Thyroid gland (tissue), 4 donors: ENCODE measurements at regions not wholly inside any gene's neighbourhood (a gene's known extent, or its start where the extent isn't known, plus 50 kb on each side); places are given as distances from the start of the nearest gene placed in this dataset.
"Not testable (repeated sequence)": the region's sequence is repeated elsewhere in the genome, so short reads cannot be mapped to it uniquely, and the experiment has no call there.

Experiments used
- DNase-seq, 2 donors: peaks; one replicate each; pipeline ENCODE4 v3.0.0-alpha.2; 2019
- H3K27ac ChIP-seq, 3 donors: fragments of 200-600 bp; sonication (generic); 1 replicate in 2 of 3; 2 replicates in 1 of 3; pipeline ENCODE4 v1.5.1; 2016 to 2019; ENCODE audit warnings: mild to moderate bottlenecking in 1 of 3, moderate library complexity in 1 of 3
- H3K27me3 ChIP-seq: fragments of 200-600 bp; sonication (generic); one replicate; pipeline ENCODE4 v1.5.1; 2019
- H3K36me3 ChIP-seq, 2 donors: fragments of 200-600 bp; sonication (generic); one replicate each; pipeline ENCODE4 v1.5.1; 2016 to 2019
- H3K4me1 ChIP-seq, 2 donors: fragments of 200-600 bp; sonication (generic); one replicate each; pipeline ENCODE4 v1.5.1; 2017 to 2019
- H3K4me3 ChIP-seq, 3 donors: fragments of 200-600 bp; sonication (generic); replicated peaks in 1 of 3; 1 replicate in 2 of 3; 2 replicates in 1 of 3; pipeline ENCODE4 v1.5.1; 2016; ENCODE audit warnings: mild to moderate bottlenecking in 1 of 3
- H3K9me3 ChIP-seq: fragments of 200-600 bp; sonication (generic); one replicate; pipeline ENCODE4 v1.5.1; 2017
- POLR2A ChIP-seq, 2 donors: fragments of 450-650 bp; IDR thresholded peaks; one replicate each; pipeline ENCODE4 v1.6.1; 2017; ENCODE audit warnings: antibody characterized with exemption in 2 of 2, mild to moderate bottlenecking in 2 of 2, moderate library complexity in 1 of 2
- WGBS, 2 donors: methylation state at CpG; one replicate each; pipeline ENCODE4 v1.1.5; 2017; 5-methylcytosine and 5-hydroxymethylcytosine counted together
- intact Hi-C: fragments of 100-400 bp; cut with DNase I; formaldehyde crosslinking; loops from one replicate; pipeline ENCODE4 v1.15.1; 2023
- TF ChIP-seq, protein P1 (sequence below), 6 experiments: fragments of 200-600 bp in 3 of 6; fragments of 450-650 bp in 3 of 6; sonication (generic) in 3 of 6; IDR thresholded peaks; one replicate each; pipeline ENCODE4 v1.5.1; 2016 to 2019; ENCODE audit warnings: antibody characterized with exemption in 6 of 6, mild to moderate bottlenecking in 2 of 6, inconsistent platforms in 1 of 6, moderate library complexity in 1 of 6

DNA sequence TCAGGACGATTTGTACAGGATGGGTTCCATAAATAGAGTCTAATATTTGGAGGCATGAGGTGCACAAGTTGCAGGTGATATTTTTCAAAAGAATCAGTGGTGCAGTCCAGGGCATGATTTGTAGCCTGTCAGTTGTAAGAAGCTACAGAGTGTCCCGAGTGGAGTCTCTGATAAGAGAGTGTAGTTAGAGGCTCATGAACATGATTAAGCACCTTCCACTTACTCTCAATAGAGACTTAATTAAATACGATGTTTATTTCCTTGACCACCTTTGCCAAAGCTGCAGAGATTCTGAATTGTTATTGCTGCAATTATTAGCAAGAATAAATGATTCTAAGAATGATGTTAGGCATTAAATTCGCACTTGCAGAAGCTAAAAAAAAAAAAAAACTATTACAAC lies 218.4 kb upstream of the LRTM1 start:
- intact Hi-C loops, result no loop called here

DNA sequence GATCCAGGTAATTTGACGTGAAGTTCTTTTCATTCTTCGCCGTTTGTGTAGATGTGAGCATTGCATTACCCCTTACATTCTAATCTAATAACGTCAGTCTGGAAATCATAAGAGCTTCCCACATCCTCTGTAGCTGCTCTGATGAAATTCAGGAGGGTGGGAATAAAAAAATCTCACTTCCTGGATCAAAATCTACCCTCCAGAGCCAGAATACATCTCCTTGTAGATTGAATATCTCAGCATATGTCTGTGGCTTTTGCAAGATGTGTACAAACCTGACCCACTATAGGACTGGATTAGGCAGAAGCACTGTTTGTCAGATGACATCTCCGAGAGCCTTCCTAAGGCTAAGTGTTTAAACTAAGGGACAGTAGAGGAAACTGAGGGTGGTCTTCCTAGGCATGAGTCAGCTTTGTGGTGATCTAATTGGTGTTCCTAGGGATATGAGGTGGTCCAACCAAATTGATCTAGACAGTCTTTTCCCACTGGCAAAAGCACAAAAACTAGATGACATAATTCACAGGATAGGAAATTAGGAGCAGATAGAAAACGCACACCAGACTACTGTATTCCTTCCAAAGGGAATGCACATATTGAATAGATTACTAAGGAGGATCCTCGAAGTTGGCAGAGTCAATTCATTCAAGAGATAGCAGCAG lies 216.3 kb upstream of the LRTM1 start:
- no peaks in the 10 kb centered on the region for H3K36me3 ChIP-seq
- H3K4me1 ChIP-seq, result no peaks in the 10 kb centered on the region
- intact Hi-C loops, result no loop called here
- H3K9me3 ChIP-seq, result no peaks in the 10 kb centered on the region
- H3K27ac ChIP-seq, result no peak overlapping the region
- TF ChIP-seq POLR2A (IDR thresholded peaks at IDR 0.05), result no peak
- TF ChIP-seq, protein P1, sequence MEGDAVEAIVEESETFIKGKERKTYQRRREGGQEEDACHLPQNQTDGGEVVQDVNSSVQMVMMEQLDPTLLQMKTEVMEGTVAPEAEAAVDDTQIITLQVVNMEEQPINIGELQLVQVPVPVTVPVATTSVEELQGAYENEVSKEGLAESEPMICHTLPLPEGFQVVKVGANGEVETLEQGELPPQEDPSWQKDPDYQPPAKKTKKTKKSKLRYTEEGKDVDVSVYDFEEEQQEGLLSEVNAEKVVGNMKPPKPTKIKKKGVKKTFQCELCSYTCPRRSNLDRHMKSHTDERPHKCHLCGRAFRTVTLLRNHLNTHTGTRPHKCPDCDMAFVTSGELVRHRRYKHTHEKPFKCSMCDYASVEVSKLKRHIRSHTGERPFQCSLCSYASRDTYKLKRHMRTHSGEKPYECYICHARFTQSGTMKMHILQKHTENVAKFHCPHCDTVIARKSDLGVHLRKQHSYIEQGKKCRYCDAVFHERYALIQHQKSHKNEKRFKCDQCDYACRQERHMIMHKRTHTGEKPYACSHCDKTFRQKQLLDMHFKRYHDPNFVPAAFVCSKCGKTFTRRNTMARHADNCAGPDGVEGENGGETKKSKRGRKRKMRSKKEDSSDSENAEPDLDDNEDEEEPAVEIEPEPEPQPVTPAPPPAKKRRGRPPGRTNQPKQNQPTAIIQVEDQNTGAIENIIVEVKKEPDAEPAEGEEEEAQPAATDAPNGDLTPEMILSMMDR (IDR thresholded peaks at IDR 0.05), result no peak
- WGBS, 2 donors, result 78 to 84% methylated on average over 7 of the region's 7 CpGs
- DNase-seq, result no peak
- no peaks in the 10 kb centered on the region for H3K27me3 ChIP-seq
- no peak overlapping the region for H3K4me3 ChIP-seq

More for the DNA sequence above, 218.4 kb upstream of the LRTM1 start:
- DNase-seq, result no peak
- WGBS, 2 donors, result 78 to 82% methylated on average over 4 of the region's 4 CpGs
- H3K4me1 ChIP-seq, result no peaks in the 10 kb centered on the region
- no peaks in the 10 kb centered on the region for H3K9me3 ChIP-seq
- no peak for TF ChIP-seq POLR2A (IDR thresholded peaks at IDR 0.05)
- TF ChIP-seq, protein P1 (IDR thresholded peaks at IDR 0.05), result no peak
- H3K27me3 ChIP-seq, result no peaks in the 10 kb centered on the region
- no peak overlapping the region for H3K27ac ChIP-seq
- no peaks in the 10 kb centered on the region for H3K36me3 ChIP-seq
- H3K4me3 ChIP-seq, result no peak overlapping the region

DNA sequence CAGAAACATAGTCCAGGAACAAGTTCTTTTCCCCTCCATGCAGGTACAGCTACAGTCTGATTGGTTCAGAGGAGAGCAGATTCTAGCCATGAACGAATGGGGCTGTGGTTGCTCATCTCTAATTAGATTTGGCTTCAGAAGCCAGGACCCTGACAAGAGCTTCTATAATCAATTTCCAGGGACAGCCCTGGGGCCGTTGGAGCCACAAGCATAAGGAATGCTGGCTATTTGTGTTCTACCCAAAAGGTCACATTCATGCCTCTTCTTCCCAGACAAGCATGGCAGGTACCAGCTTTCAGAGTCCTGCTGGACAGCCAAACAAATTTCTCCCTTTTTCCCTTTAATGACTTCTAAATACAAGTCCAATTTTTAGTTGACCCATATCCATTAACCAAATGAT lies 215.5 kb upstream of the LRTM1 start:
- intact Hi-C loops, result no loop called here

DNA sequence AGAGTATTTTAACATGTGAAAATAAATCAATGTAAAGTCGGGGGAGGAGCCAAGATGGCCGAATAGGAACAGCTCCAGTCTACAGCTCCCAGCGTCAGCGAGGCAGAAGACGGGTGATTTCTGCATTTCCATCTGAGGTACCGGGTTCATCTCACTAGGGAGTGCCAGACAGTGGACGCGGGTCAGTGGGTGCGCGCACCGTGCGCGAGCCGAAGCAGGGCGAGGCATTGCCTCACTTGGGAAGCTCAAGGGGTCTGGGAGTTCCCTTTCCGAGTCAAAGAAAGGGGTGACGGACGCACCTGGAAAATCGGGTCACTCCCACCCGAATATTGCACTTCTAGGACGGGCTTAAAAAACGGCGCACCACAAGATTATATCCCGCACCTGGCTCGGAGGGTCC lies 208.4 kb upstream of the LRTM1 start:
- 95 to 96% methylated on average over 25 of the region's 25 CpGs for WGBS, 2 donors
- H3K27me3 ChIP-seq, intact Hi-C loops, H3K4me3 ChIP-seq, DNase-seq, H3K9me3 ChIP-seq, H3K4me1 ChIP-seq, H3K27ac ChIP-seq, H3K36me3 ChIP-seq: not testable (repeated sequence)

More for the DNA sequence above, 215.5 kb upstream of the LRTM1 start:
- Histone ChIP-seq H3K4me1 (no peaks in the 10 kb centered on the region), H3K4me3 (no peak overlapping the region), H3K36me3 (no peaks in the 10 kb centered on the region), H3K27me3 (no peaks in the 10 kb centered on the region), H3K9me3 (no peaks in the 10 kb centered on the region), H3K27ac (no peak overlapping the region)
- TF ChIP-seq, protein P1 (IDR thresholded peaks at IDR 0.05), result no peak
- no peak for TF ChIP-seq POLR2A (IDR thresholded peaks at IDR 0.05)
- WGBS, 2 donors, result 66 to 68% methylated on average over 2 of the region's 2 CpGs
- no peak for DNase-seq

DNA sequence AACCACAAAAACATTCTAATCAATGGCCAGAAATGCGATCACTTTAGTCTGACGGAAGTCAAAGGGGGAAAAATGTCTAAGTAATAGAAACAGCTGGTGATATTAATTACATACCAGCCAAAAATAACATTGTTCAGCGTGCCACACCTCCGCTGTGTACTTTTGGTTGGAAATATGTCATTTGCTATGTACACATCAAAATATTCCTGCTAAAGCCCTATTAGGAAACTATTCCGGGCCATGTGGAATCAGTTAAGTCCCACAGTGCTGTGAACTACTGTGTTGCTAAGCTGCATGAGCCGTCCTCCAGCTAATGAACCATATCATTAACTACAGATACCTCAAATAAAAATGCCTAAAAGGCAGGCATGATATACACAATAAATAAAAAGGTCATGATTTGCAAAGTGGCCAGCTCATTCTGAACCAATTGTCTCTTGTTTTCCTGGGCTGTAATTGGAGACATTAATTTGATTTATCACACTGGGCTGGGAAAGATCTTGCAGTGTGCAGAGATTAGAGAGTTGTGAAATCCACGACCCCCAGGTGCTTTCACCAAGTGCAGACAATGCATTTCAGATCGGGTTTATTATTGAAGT lies 200.5 kb upstream of the LRTM1 start:
- Histone ChIP-seq H3K4me1 (no peaks in the 10 kb centered on the region), H3K9me3 (no peaks in the 10 kb centered on the region), H3K27ac (no peak overlapping the region), H3K36me3 (no peaks in the 10 kb centered on the region), H3K4me3 (no peak overlapping the region), H3K27me3 (no peaks in the 10 kb centered on the region)
- intact Hi-C loops, result no loop called here
- DNase-seq, result no peak
- TF ChIP-seq, protein P1 (IDR thresholded peaks at IDR 0.05), result no peak
- TF ChIP-seq POLR2A (IDR thresholded peaks at IDR 0.05), result no peak
- WGBS, 2 donors, result 53% methylated on average over 8 of the region's 8 CpGs
